ENCODE measurements at regions not wholly inside any gene's neighbourhood (a gene's known extent, or its start where the extent isn't known, plus 50 kb on each side); places are given as distances from the start of the nearest gene placed in this dataset.

DNA sequence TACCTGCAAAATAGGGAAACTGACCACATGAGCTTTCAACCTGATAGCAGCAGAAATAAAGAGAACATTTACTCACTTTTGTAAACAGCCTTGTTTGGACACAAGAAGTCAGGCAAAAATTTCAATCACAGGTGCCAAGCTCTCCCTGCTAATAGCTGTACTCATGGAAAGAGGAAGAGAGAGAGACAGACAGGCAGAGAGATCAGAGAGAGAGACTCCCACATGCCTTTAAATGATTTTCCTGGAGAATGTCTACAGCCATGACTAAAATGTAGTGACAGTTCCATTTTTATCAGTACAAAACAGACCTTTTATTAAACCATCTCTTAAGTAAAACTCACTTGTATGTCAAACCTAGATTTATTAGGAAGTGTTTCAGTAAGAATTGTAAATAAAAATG is 752.9 kb downstream of the TRAM1L1 start:
- Mint-ChIP-seq H3K36me3 (ENCODE audit: low read depth) (no peaks in the 10 kb centered on the region), H3K4me3 (no peak overlapping the region), H3K9me3 (no peaks in the 10 kb centered on the region), H3K27me3 (no peaks in the 10 kb centered on the region), H3K27ac (no peak overlapping the region), H3K4me1 (ENCODE audit: low read depth) (no peaks in the 10 kb centered on the region)
- POLR2A ChIA-PET, result no interaction called here
- CTCF ChIA-PET, result no interaction called here
- ATAC-seq (no peak), DNase-seq (no peak)
- TF ChIP-seq, protein P1, sequence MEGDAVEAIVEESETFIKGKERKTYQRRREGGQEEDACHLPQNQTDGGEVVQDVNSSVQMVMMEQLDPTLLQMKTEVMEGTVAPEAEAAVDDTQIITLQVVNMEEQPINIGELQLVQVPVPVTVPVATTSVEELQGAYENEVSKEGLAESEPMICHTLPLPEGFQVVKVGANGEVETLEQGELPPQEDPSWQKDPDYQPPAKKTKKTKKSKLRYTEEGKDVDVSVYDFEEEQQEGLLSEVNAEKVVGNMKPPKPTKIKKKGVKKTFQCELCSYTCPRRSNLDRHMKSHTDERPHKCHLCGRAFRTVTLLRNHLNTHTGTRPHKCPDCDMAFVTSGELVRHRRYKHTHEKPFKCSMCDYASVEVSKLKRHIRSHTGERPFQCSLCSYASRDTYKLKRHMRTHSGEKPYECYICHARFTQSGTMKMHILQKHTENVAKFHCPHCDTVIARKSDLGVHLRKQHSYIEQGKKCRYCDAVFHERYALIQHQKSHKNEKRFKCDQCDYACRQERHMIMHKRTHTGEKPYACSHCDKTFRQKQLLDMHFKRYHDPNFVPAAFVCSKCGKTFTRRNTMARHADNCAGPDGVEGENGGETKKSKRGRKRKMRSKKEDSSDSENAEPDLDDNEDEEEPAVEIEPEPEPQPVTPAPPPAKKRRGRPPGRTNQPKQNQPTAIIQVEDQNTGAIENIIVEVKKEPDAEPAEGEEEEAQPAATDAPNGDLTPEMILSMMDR (IDR thresholded peaks at IDR 0.05), result no peak
- intact Hi-C loops (cut with micrococcal nuclease), result no loop called here

DNA sequence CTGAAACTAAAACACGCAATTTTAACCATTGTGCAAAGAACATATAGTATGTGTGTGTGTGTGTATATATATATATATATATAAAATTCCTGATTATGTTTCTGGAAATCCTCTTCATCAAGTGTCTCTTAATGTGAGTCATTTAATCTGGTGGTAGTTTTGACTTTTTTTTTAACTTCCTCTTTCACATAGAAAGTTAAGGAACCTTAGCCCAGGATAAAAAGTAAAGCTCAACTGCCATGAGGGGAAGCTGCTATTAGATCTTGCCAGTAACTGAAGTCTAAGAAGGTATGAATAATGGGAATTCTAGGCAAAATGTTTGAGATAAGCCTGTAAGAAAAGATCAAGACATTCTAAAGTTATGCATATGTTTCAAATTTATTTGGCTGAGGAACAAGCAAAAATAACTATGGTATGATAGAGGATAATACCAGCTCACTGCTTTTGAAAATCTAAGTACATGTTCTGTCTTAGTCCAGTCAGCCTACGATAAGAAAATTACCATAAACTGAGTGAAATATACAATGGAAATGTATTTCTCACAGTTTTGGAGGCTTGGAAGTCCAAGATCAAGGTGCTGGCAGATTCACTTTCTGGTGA is 757.0 kb downstream of the TRAM1L1 start:
- H3K4me1 Mint-ChIP-seq (ENCODE audit: low read depth), result no peaks in the 10 kb centered on the region

DNA sequence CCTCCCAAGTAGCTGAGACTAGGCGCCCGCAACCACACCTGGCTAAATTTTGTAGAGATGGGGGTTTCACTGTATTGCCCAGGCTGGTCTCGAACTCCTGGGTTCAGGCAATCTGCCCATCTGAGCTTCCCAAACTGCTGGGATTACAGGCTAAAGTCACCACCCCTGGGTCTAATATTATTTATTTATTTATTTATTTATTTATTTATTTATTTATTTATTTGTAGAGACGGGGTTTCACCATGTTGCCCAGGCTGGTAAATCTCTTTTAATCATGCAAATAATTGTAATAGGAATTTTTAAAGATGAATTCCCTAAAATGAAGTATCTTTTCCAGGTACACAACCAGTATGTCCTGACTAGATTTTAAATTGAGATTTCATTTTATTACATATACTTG is 761.8 kb downstream of the TRAM1L1 start:
- CTCF ChIA-PET, result no interaction called here
- Mint-ChIP-seq H3K36me3 (ENCODE audit: low read depth) (no peaks in the 10 kb centered on the region), H3K4me3 (no peak overlapping the region), H3K9me3 (no peaks in the 10 kb centered on the region), H3K27ac (no peak overlapping the region), H3K27me3 (no peaks in the 10 kb centered on the region), H3K4me1 (ENCODE audit: low read depth) (no peaks in the 10 kb centered on the region)
- DNase-seq (no peak), ATAC-seq (no peak)
- intact Hi-C loops (cut with micrococcal nuclease), result no loop called here
- TF ChIP-seq, protein P1 (IDR thresholded peaks at IDR 0.05), result no peak
- POLR2A ChIA-PET, result no interaction called here

More for the DNA sequence above, 757.0 kb downstream of the TRAM1L1 start:
- no peaks in the 10 kb centered on the region for H3K27me3 Mint-ChIP-seq
- ChIA-PET CTCF (no interaction called here), POLR2A (no interaction called here)
- no peak for DNase-seq
- TF ChIP-seq, protein P1 (IDR thresholded peaks at IDR 0.05), result no peak
- intact Hi-C loops (cut with micrococcal nuclease), result no loop called here
- H3K4me3 Mint-ChIP-seq, result no peak overlapping the region
- no peak overlapping the region for H3K27ac Mint-ChIP-seq
- ATAC-seq, result no peak
- no peaks in the 10 kb centered on the region for H3K9me3 Mint-ChIP-seq
- no peaks in the 10 kb centered on the region for H3K36me3 Mint-ChIP-seq (ENCODE audit: low read depth)

DNA sequence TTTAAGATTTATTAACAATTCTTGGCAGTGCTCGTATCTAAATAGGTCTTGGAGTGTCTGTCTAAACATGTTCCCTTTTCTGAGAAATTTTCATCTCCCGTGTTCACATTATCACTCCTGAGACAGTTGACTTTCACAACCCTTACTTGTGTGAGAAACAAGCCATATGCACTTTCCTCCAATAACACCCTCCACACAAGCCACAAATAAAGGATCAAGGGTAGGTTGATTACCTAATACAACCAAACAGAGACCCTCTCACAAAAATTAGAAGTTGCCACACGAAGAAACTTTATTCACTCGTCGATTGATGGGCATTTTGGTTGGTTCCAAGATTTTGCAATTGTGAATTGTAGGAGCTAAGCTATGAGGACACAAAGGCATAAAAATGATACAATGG is 763.9 kb downstream of the TRAM1L1 start:
- CTCF ChIA-PET, result no interaction called here
- intact Hi-C loops (cut with micrococcal nuclease), result no loop called here
- POLR2A ChIA-PET, result no interaction called here
- no peak overlapping the region for H3K4me3 Mint-ChIP-seq
- H3K27ac Mint-ChIP-seq, result no peak overlapping the region
- ATAC-seq, result no peak
- no peaks in the 10 kb centered on the region for H3K4me1 Mint-ChIP-seq (ENCODE audit: low read depth)
- no peaks in the 10 kb centered on the region for H3K27me3 Mint-ChIP-seq
- H3K36me3 Mint-ChIP-seq (ENCODE audit: low read depth), result no peaks in the 10 kb centered on the region
- H3K9me3 Mint-ChIP-seq, result no peaks in the 10 kb centered on the region
- no peak for DNase-seq
- TF ChIP-seq, protein P1 (IDR thresholded peaks at IDR 0.05), result no peak

DNA sequence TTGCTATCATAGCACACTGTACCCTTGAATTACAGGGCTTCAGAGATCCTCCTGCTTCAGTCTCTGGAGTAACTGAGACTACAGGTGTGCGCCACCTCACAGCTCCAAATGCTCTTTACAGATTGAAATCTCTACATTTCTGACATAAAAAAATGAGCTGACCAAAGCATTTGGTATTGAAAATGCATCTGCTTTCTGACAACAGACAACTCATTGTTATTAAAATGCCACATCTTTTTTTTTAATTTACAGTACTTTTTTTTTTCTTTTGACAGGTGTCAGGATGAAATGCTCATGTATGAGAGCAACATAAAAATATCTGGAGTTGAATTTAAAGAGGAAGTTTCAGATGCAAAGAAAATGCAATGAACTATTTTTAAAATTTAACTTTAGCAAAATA is 764.5 kb downstream of the TRAM1L1 start:
- intact Hi-C loops (cut with micrococcal nuclease), result no loop called here
- no peaks in the 10 kb centered on the region for H3K36me3 Mint-ChIP-seq (ENCODE audit: low read depth)
- no peaks in the 10 kb centered on the region for H3K27me3 Mint-ChIP-seq
- no peak for DNase-seq
- no peak overlapping the region for H3K27ac Mint-ChIP-seq
- TF ChIP-seq, protein P1 (IDR thresholded peaks at IDR 0.05), result no peak
- no peak overlapping the region for H3K4me3 Mint-ChIP-seq
- CTCF ChIA-PET, result no interaction called here
- POLR2A ChIA-PET, result interaction anchor here (0.6 kb wide), 1 partner anchor 1064 kb away, joined by 6 read pairs; no protein-coding TSS in a partner anchor
- no peaks in the 10 kb centered on the region for H3K9me3 Mint-ChIP-seq
- ATAC-seq, result no peak
- H3K4me1 Mint-ChIP-seq (ENCODE audit: low read depth), result no peaks in the 10 kb centered on the region

Measured in activated CD8-positive, alpha-beta T cell treated with anti-CD3 and anti-CD28 coated beads for 36 hours (primary cell).